ENCODE measurements at regions not wholly inside any gene's neighbourhood (a gene's known extent, or its start where the extent isn't known, plus 50 kb on each side); places are given as distances from the start of the nearest gene placed in this dataset.

GRCh38 chr18:56161566-56162260 lies 476.7 kb downstream of the TXNL1 start:
- Histone ChIP-seq H3K9ac (ENCODE audit: low read depth in 1 of 2, low read length in 2 of 2) (no peak overlapping the region), H3K36me3 (ENCODE audit: control insufficient read depth in 2 of 2, insufficient read depth in 2 of 2, low read length in 2 of 2) (no peaks in the 10 kb centered on the region), H3K4me3 (ENCODE audit: low read length in 2 of 2) (no peak overlapping the region), H3K27ac (ENCODE audit: low read depth in 2 of 2, low read length in 2 of 2) (no peak overlapping the region), H3K9me3 (ENCODE audit: control insufficient read depth in 2 of 2, low read length in 2 of 2) (no peaks in the 10 kb centered on the region), H3K4me1 (ENCODE audit: control insufficient read depth in 2 of 2, insufficient read depth in 2 of 2, low read length in 2 of 2) (no peaks in the 10 kb centered on the region), H3K27me3 (ENCODE audit: control insufficient read depth in 2 of 2, insufficient read depth in 2 of 2, low read length in 2 of 2) (no peaks in the 10 kb centered on the region)

- Histone ChIP-seq H3K4me3 (ENCODE audit: low read length in 2 of 2) (no peak overlapping the region), H3K27ac (ENCODE audit: low read depth in 2 of 2, low read length in 2 of 2) (no peak overlapping the region), H3K9me3 (ENCODE audit: control insufficient read depth in 2 of 2, low read length in 2 of 2) (no peaks in the 10 kb centered on the region), H3K27me3 (ENCODE audit: control insufficient read depth in 2 of 2, insufficient read depth in 2 of 2, low read length in 2 of 2) (no peaks in the 10 kb centered on the region), H3K9ac (ENCODE audit: low read depth in 1 of 2, low read length in 2 of 2) (no peak overlapping the region), H3K36me3 (ENCODE audit: control insufficient read depth in 2 of 2, insufficient read depth in 2 of 2, low read length in 2 of 2) (no peaks in the 10 kb centered on the region), H3K4me1 (ENCODE audit: control insufficient read depth in 2 of 2, insufficient read depth in 2 of 2, low read length in 2 of 2) (no peaks in the 10 kb centered on the region)
These were observed 479.7 kb downstream of the TXNL1 start for GRCh38 chr18:56158676-56159075.

- Histone ChIP-seq H3K4me3 (ENCODE audit: low read length in 2 of 2) (no peak overlapping the region), H3K9me3 (ENCODE audit: control insufficient read depth in 2 of 2, low read length in 2 of 2) (no peaks in the 10 kb centered on the region), H3K36me3 (ENCODE audit: control insufficient read depth in 2 of 2, insufficient read depth in 2 of 2, low read length in 2 of 2) (no peaks in the 10 kb centered on the region), H3K4me1 (ENCODE audit: control insufficient read depth in 2 of 2, insufficient read depth in 2 of 2, low read length in 2 of 2) (no peaks in the 10 kb centered on the region), H3K27ac (ENCODE audit: low read depth in 2 of 2, low read length in 2 of 2) (no peak overlapping the region), H3K9ac (ENCODE audit: low read depth in 1 of 2, low read length in 2 of 2) (no peak overlapping the region), H3K27me3 (ENCODE audit: control insufficient read depth in 2 of 2, insufficient read depth in 2 of 2, low read length in 2 of 2) (no peaks in the 10 kb centered on the region)
These were observed 480.9 kb downstream of the TXNL1 start for GRCh38 chr18:56157541-56157940.

GRCh38 chr18:56152551-56153310 lies 485.7 kb downstream of the TXNL1 start:
- no peaks in the 10 kb centered on the region for H3K9me3 ChIP-seq (ENCODE audit: control insufficient read depth in 2 of 2, low read length in 2 of 2)
- no peaks in the 10 kb centered on the region for H3K27me3 ChIP-seq (ENCODE audit: control insufficient read depth in 2 of 2, insufficient read depth in 2 of 2, low read length in 2 of 2)
- H3K9ac ChIP-seq (ENCODE audit: low read depth in 1 of 2, low read length in 2 of 2): no peak overlapping the region
- H3K27ac ChIP-seq (ENCODE audit: low read depth in 2 of 2, low read length in 2 of 2): no peak overlapping the region
- H3K36me3 ChIP-seq (ENCODE audit: control insufficient read depth in 2 of 2, insufficient read depth in 2 of 2, low read length in 2 of 2): no peaks in the 10 kb centered on the region
- no peak overlapping the region for H3K4me3 ChIP-seq (ENCODE audit: low read length in 2 of 2)
- no peaks in the 10 kb centered on the region for H3K4me1 ChIP-seq (ENCODE audit: control insufficient read depth in 2 of 2, insufficient read depth in 2 of 2, low read length in 2 of 2)

- no peaks in the 10 kb centered on the region for H3K36me3 ChIP-seq (ENCODE audit: control insufficient read depth in 2 of 2, insufficient read depth in 2 of 2, low read length in 2 of 2)
- no peak overlapping the region for H3K9ac ChIP-seq (ENCODE audit: low read depth in 1 of 2, low read length in 2 of 2)
- no peaks in the 10 kb centered on the region for H3K9me3 ChIP-seq (ENCODE audit: control insufficient read depth in 2 of 2, low read length in 2 of 2)
- H3K27ac ChIP-seq (ENCODE audit: low read depth in 2 of 2, low read length in 2 of 2): no peak overlapping the region
- H3K4me1 ChIP-seq (ENCODE audit: control insufficient read depth in 2 of 2, insufficient read depth in 2 of 2, low read length in 2 of 2): no peaks in the 10 kb centered on the region
- H3K4me3 ChIP-seq (ENCODE audit: low read length in 2 of 2): no peak overlapping the region
- no peaks in the 10 kb centered on the region for H3K27me3 ChIP-seq (ENCODE audit: control insufficient read depth in 2 of 2, insufficient read depth in 2 of 2, low read length in 2 of 2)
These were observed 490.0 kb downstream of the TXNL1 start for GRCh38 chr18:56148373-56148772.

- no peaks in the 10 kb centered on the region for H3K4me1 ChIP-seq (ENCODE audit: control insufficient read depth in 2 of 2, insufficient read depth in 2 of 2, low read length in 2 of 2)
- H3K4me3 ChIP-seq (ENCODE audit: low read length in 2 of 2): no peak overlapping the region
- no peaks in the 10 kb centered on the region for H3K36me3 ChIP-seq (ENCODE audit: control insufficient read depth in 2 of 2, insufficient read depth in 2 of 2, low read length in 2 of 2)
- H3K9ac ChIP-seq (ENCODE audit: low read depth in 1 of 2, low read length in 2 of 2): no peak overlapping the region
- no peaks in the 10 kb centered on the region for H3K9me3 ChIP-seq (ENCODE audit: control insufficient read depth in 2 of 2, low read length in 2 of 2)
- H3K27me3 ChIP-seq (ENCODE audit: control insufficient read depth in 2 of 2, insufficient read depth in 2 of 2, low read length in 2 of 2): no peaks in the 10 kb centered on the region
- no peak overlapping the region for H3K27ac ChIP-seq (ENCODE audit: low read depth in 2 of 2, low read length in 2 of 2)
These were observed 491.8 kb downstream of the TXNL1 start for GRCh38 chr18:56146565-56146964.

GRCh38 chr18:56142001-56142400 lies 496.4 kb downstream of the TXNL1 start:
- Histone ChIP-seq H3K4me3 (ENCODE audit: low read length in 2 of 2) (no peak overlapping the region), H3K27me3 (ENCODE audit: control insufficient read depth in 2 of 2, insufficient read depth in 2 of 2, low read length in 2 of 2) (no peaks in the 10 kb centered on the region), H3K9me3 (ENCODE audit: control insufficient read depth in 2 of 2, low read length in 2 of 2) (no peaks in the 10 kb centered on the region), H3K9ac (ENCODE audit: low read depth in 1 of 2, low read length in 2 of 2) (no peak overlapping the region), H3K4me1 (ENCODE audit: control insufficient read depth in 2 of 2, insufficient read depth in 2 of 2, low read length in 2 of 2) (no peaks in the 10 kb centered on the region), H3K36me3 (ENCODE audit: control insufficient read depth in 2 of 2, insufficient read depth in 2 of 2, low read length in 2 of 2) (no peaks in the 10 kb centered on the region), H3K27ac (ENCODE audit: low read depth in 2 of 2, low read length in 2 of 2) (no peak overlapping the region)

- Histone ChIP-seq H3K9ac (ENCODE audit: low read depth in 1 of 2, low read length in 2 of 2) (no peak overlapping the region), H3K9me3 (ENCODE audit: control insufficient read depth in 2 of 2, low read length in 2 of 2) (no peaks in the 10 kb centered on the region), H3K4me1 (ENCODE audit: control insufficient read depth in 2 of 2, insufficient read depth in 2 of 2, low read length in 2 of 2) (no peaks in the 10 kb centered on the region), H3K27me3 (ENCODE audit: control insufficient read depth in 2 of 2, insufficient read depth in 2 of 2, low read length in 2 of 2) (no peaks in the 10 kb centered on the region), H3K27ac (ENCODE audit: low read depth in 2 of 2, low read length in 2 of 2) (peak overlapping the region; percentile 5 to 64), H3K4me3 (ENCODE audit: low read length in 2 of 2) (no peak overlapping the region), H3K36me3 (ENCODE audit: control insufficient read depth in 2 of 2, insufficient read depth in 2 of 2, low read length in 2 of 2) (no peaks in the 10 kb centered on the region)
These were observed 498.6 kb downstream of the TXNL1 start for GRCh38 chr18:56139792-56140254.

- Histone ChIP-seq H3K9me3 (ENCODE audit: control insufficient read depth in 2 of 2, low read length in 2 of 2) (no peaks in the 10 kb centered on the region), H3K36me3 (ENCODE audit: control insufficient read depth in 2 of 2, insufficient read depth in 2 of 2, low read length in 2 of 2) (no peaks in the 10 kb centered on the region), H3K27me3 (ENCODE audit: control insufficient read depth in 2 of 2, insufficient read depth in 2 of 2, low read length in 2 of 2) (no peaks in the 10 kb centered on the region), H3K9ac (ENCODE audit: low read depth in 1 of 2, low read length in 2 of 2) (no peak overlapping the region), H3K4me3 (ENCODE audit: low read length in 2 of 2) (no peak overlapping the region), H3K4me1 (ENCODE audit: control insufficient read depth in 2 of 2, insufficient read depth in 2 of 2, low read length in 2 of 2) (no peaks in the 10 kb centered on the region), H3K27ac (ENCODE audit: low read depth in 2 of 2, low read length in 2 of 2) (peak overlapping the region; percentile 5 to 64)
These were observed 499.0 kb downstream of the TXNL1 start for GRCh38 chr18:56139372-56139771.

- no peak overlapping the region for H3K27ac ChIP-seq (ENCODE audit: low read depth in 2 of 2, low read length in 2 of 2)
- H3K9ac ChIP-seq (ENCODE audit: low read depth in 1 of 2, low read length in 2 of 2): no peak overlapping the region
- H3K4me1 ChIP-seq (ENCODE audit: control insufficient read depth in 2 of 2, insufficient read depth in 2 of 2, low read length in 2 of 2): no peaks in the 10 kb centered on the region
- H3K9me3 ChIP-seq (ENCODE audit: control insufficient read depth in 2 of 2, low read length in 2 of 2): no peaks in the 10 kb centered on the region
- no peaks in the 10 kb centered on the region for H3K36me3 ChIP-seq (ENCODE audit: control insufficient read depth in 2 of 2, insufficient read depth in 2 of 2, low read length in 2 of 2)
- no peak overlapping the region for H3K4me3 ChIP-seq (ENCODE audit: low read length in 2 of 2)
- no peaks in the 10 kb centered on the region for H3K27me3 ChIP-seq (ENCODE audit: control insufficient read depth in 2 of 2, insufficient read depth in 2 of 2, low read length in 2 of 2)
These were observed 502.3 kb downstream of the TXNL1 start for GRCh38 chr18:56136105-56136504.
